ENCODE measurements at regions not wholly inside any gene's neighbourhood (a gene's known extent, or its start where the extent isn't known, plus 50 kb on each side); places are given as distances from the start of the nearest gene placed in this dataset.

- TF ChIP-seq, protein P1, sequence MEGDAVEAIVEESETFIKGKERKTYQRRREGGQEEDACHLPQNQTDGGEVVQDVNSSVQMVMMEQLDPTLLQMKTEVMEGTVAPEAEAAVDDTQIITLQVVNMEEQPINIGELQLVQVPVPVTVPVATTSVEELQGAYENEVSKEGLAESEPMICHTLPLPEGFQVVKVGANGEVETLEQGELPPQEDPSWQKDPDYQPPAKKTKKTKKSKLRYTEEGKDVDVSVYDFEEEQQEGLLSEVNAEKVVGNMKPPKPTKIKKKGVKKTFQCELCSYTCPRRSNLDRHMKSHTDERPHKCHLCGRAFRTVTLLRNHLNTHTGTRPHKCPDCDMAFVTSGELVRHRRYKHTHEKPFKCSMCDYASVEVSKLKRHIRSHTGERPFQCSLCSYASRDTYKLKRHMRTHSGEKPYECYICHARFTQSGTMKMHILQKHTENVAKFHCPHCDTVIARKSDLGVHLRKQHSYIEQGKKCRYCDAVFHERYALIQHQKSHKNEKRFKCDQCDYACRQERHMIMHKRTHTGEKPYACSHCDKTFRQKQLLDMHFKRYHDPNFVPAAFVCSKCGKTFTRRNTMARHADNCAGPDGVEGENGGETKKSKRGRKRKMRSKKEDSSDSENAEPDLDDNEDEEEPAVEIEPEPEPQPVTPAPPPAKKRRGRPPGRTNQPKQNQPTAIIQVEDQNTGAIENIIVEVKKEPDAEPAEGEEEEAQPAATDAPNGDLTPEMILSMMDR (conservative IDR thresholded peaks at IDR 0.05; ENCODE audit: low read length), result no peak
- no peak for TF ChIP-seq EZH2phosphoT487 (IDR thresholded peaks at IDR 0.05; ENCODE audit: borderline replicate concordance)
These were observed 83.6 kb upstream of the MBNL1 start for GRCh38 chr3:152184971-152185686.

Measured in Loucy (cell line).